SK-N-SH (cell line): ENCODE measurements at regions not wholly inside any gene's neighbourhood (a gene's known extent, or its start where the extent isn't known, plus 50 kb on each side); places are given as distances from the start of the nearest gene placed in this dataset.

Experiments used
- CTCF ChIA-PET: fragments of 300-600, 350-600 bp; formaldehyde crosslinking; extraction: SDS; loops from one replicate; lab custom pipeline; 2021; lab: Yijun Ruan, JAX
- POLR2A ChIA-PET: fragments of 350-600 bp; sonication (Branson Sonifier 250); formaldehyde crosslinking; extraction: SDS; loops from one replicate; lab custom pipeline; 2020; ENCODE audit warnings: antibody characterized with exemption, inconsistent platforms; lab: Yijun Ruan, JAX
- DNase-seq: peaks from one replicate; pipeline ENCODE4 v3.0.0; 2012
- H2AFZ ChIP-seq: fragments of 200-600 bp; sonication (generic); 2 replicates; pipeline ENCODE4 v1.8.1; 2016; ENCODE audit warnings: antibody characterized with exemption, mild to moderate bottlenecking, low read depth
- H3F3A ChIP-seq: fragments of 200-600 bp; sonication (generic); replicated peaks from 2 replicates; pipeline ENCODE3; 2016; ENCODE audit warnings: antibody characterized with exemption, mild to moderate bottlenecking; ENCODE audit not compliant: insufficient read depth
- H3K27ac ChIP-seq, 2 experiments: fragments of 200-500 bp in 1 of 2; fragments of 200-600 bp in 1 of 2; sonication (Bioruptor generic) in 1 of 2; sonication (generic), shearing (Covaris generic) in 1 of 2; 2 replicates each; pipeline versions ENCODE4 v1.5.1 to v1.6.1; 2014 to 2016; ENCODE audit warnings: low read depth in 2 of 2, inconsistent platforms in 1 of 2, low read length in 1 of 2, mild to moderate bottlenecking in 1 of 2, mixed read lengths in 1 of 2
- H3K27me3 ChIP-seq: fragments of 200-600 bp; sonication (generic), shearing (Covaris generic); 2 replicates; pipeline ENCODE4 v1.6.1; 2016; ENCODE audit warnings: mixed run types; ENCODE audit not compliant: insufficient read depth
- H3K36me3 ChIP-seq, 2 experiments: fragments of 200-500 bp in 1 of 2; fragments of 200-600 bp in 1 of 2; sonication (Bioruptor generic) in 1 of 2; sonication (generic) in 1 of 2; replicated peaks in 1 of 2; 2 replicates each; pipeline versions ENCODE3 to v1.5.1; 2014 to 2016; ENCODE audit warnings: low read length in 1 of 2, mild to moderate bottlenecking in 1 of 2; ENCODE audit not compliant: insufficient read depth in 2 of 2, control insufficient read depth in 1 of 2
- H3K4me1 ChIP-seq, 2 experiments: fragments of 200-500 bp in 1 of 2; fragments of 200-600 bp in 1 of 2; sonication (Bioruptor generic) in 1 of 2; sonication (generic), shearing (Covaris generic) in 1 of 2; 2 replicates each; pipeline versions ENCODE4 v1.5.1 to v1.6.1; 2014 to 2016; ENCODE audit warnings: low read depth in 1 of 2, low read length in 1 of 2, mixed run types in 1 of 2; ENCODE audit not compliant: insufficient read depth in 2 of 2, control insufficient read depth in 1 of 2
- H3K4me2 ChIP-seq: fragments of 200-600 bp; sonication (generic), shearing (Covaris generic); 2 replicates; pipeline ENCODE4 v1.6.1; 2017; ENCODE audit warnings: mixed run types
- H3K4me3 ChIP-seq, 2 experiments: fragments of 200-500 bp in 1 of 2; fragments of 200-600 bp in 1 of 2; sonication (Bioruptor generic) in 1 of 2; sonication (generic), shearing (Covaris generic) in 1 of 2; 2 replicates each; pipeline versions ENCODE4 v1.5.1 to v1.8.1; 2014 to 2016; ENCODE audit warnings: low read depth in 2 of 2, inconsistent platforms in 1 of 2, low read length in 1 of 2, mild to moderate bottlenecking in 1 of 2, mixed read lengths in 1 of 2, moderate library complexity in 1 of 2
- H3K79me2 ChIP-seq: fragments of 200-600 bp; sonication (generic); 2 replicates; pipeline ENCODE4 v1.8.1; 2017; ENCODE audit warnings: mild to moderate bottlenecking; ENCODE audit not compliant: insufficient read depth
- H3K9ac ChIP-seq: fragments of 200-600 bp; sonication (generic); 2 replicates; pipeline ENCODE4 v1.6.1; 2017; ENCODE audit warnings: mixed run types
- H3K9me2 ChIP-seq: fragments of 200-600 bp; sonication (generic); 2 replicates; pipeline ENCODE4 v1.6.1; 2017; ENCODE audit warnings: mixed run types
- H3K9me3 ChIP-seq: fragments of 200-600 bp; sonication (generic); 2 replicates; pipeline ENCODE4 v1.6.1; 2017; ENCODE audit warnings: mixed run types, mild to moderate bottlenecking, moderate library complexity
- H4K20me1 ChIP-seq: fragments of 200-600 bp; sonication (generic); 2 replicates; pipeline ENCODE4 v1.6.1; 2017; ENCODE audit warnings: mild to moderate bottlenecking, mixed run types; ENCODE audit not compliant: insufficient read depth
- ELF1 ChIP-seq: IDR thresholded peaks from 2 replicates; pipeline ENCODE4 v1.4.0; 2012
- EP300 ChIP-seq, 2 experiments: IDR thresholded peaks; 2 replicates each; pipeline versions ENCODE4 v1.4.0 to v1.6.1; 2012; ENCODE audit warnings: borderline replicate concordance in 1 of 2, low read depth in 1 of 2, low read length in 1 of 2
- EZH2phosphoT487 ChIP-seq: fragments of 200-600 bp; sonication (generic); IDR thresholded peaks from 2 replicates; pipeline ENCODE4 v1.6.1; 2017; ENCODE audit warnings: low read depth, mixed run types, mild to moderate bottlenecking, antibody characterized with exemption, moderate library complexity, borderline replicate concordance
- FOXJ3 ChIP-seq: sonication (generic); formaldehyde crosslinking; IDR thresholded peaks from 2 replicates; pipeline ENCODE4 v1.5.1; 2020; ENCODE audit warnings: mild to moderate bottlenecking, missing genetic modification reagents
- FOXM1 ChIP-seq: IDR thresholded peaks from 2 replicates; pipeline ENCODE4 v1.4.0; 2012; ENCODE audit warnings: low read depth, mild to moderate bottlenecking
- MXI1 ChIP-seq: IDR thresholded peaks from 2 replicates; pipeline ENCODE4 v1.6.1; 2012; ENCODE audit warnings: mild to moderate bottlenecking, low read depth, low read length, improper control_type of control experiment
- NFIC ChIP-seq: IDR thresholded peaks from 2 replicates; pipeline ENCODE4 v1.4.0; 2012; ENCODE audit warnings: borderline replicate concordance
- NRF1 ChIP-seq: IDR thresholded peaks from 2 replicates; pipeline ENCODE4 v1.6.1; 2012; ENCODE audit warnings: low read depth, mild to moderate bottlenecking, low read length
- RXRA ChIP-seq: IDR thresholded peaks from 2 replicates; pipeline ENCODE4 v1.4.0; 2012; ENCODE audit warnings: low read depth, mild to moderate bottlenecking, borderline replicate concordance
- SMC3 ChIP-seq: IDR thresholded peaks from 2 replicates; pipeline ENCODE4 v1.6.1; 2012; ENCODE audit warnings: low read depth, low read length, improper control_type of control experiment
- TEAD4 ChIP-seq: IDR thresholded peaks from 2 replicates; pipeline ENCODE4 v1.4.0; 2012; ENCODE audit warnings: mild to moderate bottlenecking, borderline replicate concordance; ENCODE audit not compliant: insufficient read depth
- YY1 ChIP-seq: IDR thresholded peaks from 2 replicates; pipeline ENCODE4 v1.4.0; 2012; ENCODE audit warnings: low read depth, mild to moderate bottlenecking
- WGBS: methylation state at CpG from one replicate; pipeline ENCODE4 v1.1.6; 2017; ENCODE audit warnings: low lambda C conversion rate; 5-methylcytosine and 5-hydroxymethylcytosine counted together
- TF ChIP-seq, protein P1 (sequence below): IDR thresholded peaks from 2 replicates; pipeline ENCODE4 v1.4.0; 2012; ENCODE audit warnings: low read depth, borderline replicate concordance
- TF ChIP-seq, protein P2 (sequence below): fragments of 150-350 bp; IDR thresholded peaks from 2 replicates; pipeline ENCODE4 v1.6.1; 2017; ENCODE audit warnings: antibody characterized with exemption, low read length, low read depth, borderline replicate concordance
- TF ChIP-seq, protein P3 (sequence below): fragments of 150-350 bp; IDR thresholded peaks from 2 replicates; pipeline ENCODE4 v1.6.1; 2016; ENCODE audit warnings: mild to moderate bottlenecking, low read depth, low read length

DNA sequence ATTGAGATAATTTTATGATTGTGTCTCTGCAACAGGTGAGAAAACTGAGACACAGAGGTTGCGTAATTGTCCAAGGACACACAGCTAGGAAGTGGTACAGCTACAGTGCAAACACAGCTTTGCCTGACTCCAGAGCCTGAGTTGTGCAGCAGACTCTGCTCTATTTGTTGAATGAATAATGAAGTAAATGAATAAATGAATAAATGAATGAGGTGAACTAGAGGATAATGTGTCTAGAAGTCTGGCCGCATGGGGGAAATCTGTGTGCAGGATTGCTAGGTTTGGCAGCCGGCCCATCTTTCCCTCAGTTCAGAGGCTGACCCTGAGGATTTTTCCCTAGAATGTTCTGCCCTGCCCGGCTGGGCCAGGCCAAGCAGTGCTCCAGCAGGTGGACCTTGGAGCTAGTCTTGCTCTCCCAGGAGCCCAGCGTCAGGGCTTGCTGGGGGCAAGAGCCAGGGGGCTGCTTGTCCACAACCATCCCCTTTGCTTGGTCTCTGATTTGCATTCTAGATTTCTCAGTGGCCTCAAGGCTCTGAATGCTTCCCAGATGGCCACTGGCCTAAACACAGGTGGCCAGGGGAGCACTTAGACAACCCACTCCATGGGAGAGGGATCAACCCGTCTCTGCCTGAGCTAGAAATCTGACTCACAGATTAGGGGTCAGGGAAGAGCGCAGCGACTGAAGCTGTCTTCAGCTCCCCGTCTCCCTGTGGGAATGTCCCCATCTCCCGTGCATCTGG, 225.2 kb downstream of the C12orf75 start:
- H3K4me1 ChIP-seq, result no peaks in the 10 kb centered on the region; a peak in 1 of 4 replicates
- no peaks in the 10 kb centered on the region for H4K20me1 ChIP-seq
- TF ChIP-seq, protein P1, sequence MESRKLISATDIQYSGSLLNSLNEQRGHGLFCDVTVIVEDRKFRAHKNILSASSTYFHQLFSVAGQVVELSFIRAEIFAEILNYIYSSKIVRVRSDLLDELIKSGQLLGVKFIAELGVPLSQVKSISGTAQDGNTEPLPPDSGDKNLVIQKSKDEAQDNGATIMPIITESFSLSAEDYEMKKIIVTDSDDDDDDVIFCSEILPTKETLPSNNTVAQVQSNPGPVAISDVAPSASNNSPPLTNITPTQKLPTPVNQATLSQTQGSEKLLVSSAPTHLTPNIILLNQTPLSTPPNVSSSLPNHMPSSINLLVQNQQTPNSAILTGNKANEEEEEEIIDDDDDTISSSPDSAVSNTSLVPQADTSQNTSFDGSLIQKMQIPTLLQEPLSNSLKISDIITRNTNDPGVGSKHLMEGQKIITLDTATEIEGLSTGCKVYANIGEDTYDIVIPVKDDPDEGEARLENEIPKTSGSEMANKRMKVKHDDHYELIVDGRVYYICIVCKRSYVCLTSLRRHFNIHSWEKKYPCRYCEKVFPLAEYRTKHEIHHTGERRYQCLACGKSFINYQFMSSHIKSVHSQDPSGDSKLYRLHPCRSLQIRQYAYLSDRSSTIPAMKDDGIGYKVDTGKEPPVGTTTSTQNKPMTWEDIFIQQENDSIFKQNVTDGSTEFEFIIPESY, result no peak
- TF ChIP-seq, protein P2, sequence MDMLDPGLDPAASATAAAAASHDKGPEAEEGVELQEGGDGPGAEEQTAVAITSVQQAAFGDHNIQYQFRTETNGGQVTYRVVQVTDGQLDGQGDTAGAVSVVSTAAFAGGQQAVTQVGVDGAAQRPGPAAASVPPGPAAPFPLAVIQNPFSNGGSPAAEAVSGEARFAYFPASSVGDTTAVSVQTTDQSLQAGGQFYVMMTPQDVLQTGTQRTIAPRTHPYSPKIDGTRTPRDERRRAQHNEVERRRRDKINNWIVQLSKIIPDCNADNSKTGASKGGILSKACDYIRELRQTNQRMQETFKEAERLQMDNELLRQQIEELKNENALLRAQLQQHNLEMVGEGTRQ, result no peak
- TF ChIP-seq NFIC, result no peak
- TF ChIP-seq NRF1, result no peak
- no peak for TF ChIP-seq FOXJ3 (CRISPR knock-in tag)
- TF ChIP-seq EZH2phosphoT487, result no peak
- no peak for TF ChIP-seq TEAD4
- no peak for TF ChIP-seq RXRA
- no peak for TF ChIP-seq ELF1
- no peak for TF ChIP-seq EP300 (IDR thresholded peaks at IDR 0.05; ENCODE audit: borderline replicate concordance in 1 of 2, low read depth in 1 of 2, low read length in 1 of 2)
- TF ChIP-seq YY1, result no peak
- TF ChIP-seq MXI1, result no peak
- TF ChIP-seq FOXM1, result no peak
- TF ChIP-seq SMC3, result no peak
- TF ChIP-seq, protein P3, sequence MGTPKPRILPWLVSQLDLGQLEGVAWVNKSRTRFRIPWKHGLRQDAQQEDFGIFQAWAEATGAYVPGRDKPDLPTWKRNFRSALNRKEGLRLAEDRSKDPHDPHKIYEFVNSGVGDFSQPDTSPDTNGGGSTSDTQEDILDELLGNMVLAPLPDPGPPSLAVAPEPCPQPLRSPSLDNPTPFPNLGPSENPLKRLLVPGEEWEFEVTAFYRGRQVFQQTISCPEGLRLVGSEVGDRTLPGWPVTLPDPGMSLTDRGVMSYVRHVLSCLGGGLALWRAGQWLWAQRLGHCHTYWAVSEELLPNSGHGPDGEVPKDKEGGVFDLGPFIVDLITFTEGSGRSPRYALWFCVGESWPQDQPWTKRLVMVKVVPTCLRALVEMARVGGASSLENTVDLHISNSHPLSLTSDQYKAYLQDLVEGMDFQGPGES, result no peak
- no peaks in the 10 kb centered on the region for H3K9me2 ChIP-seq
- DNase-seq, result no peak
- CTCF ChIA-PET, result no interaction called here
- H3K79me2 ChIP-seq, result no peaks in the 10 kb centered on the region
- H3K4me2 ChIP-seq, result no peak overlapping the region
- no peak overlapping the region for H3K9ac ChIP-seq
- H3K36me3 ChIP-seq, result no peaks in the 10 kb centered on the region
- H2AFZ ChIP-seq, result no peak overlapping the region
- no peaks in the 10 kb centered on the region for H3K9me3 ChIP-seq
- H3K27me3 ChIP-seq, result no peaks in the 10 kb centered on the region
- 77% methylated on average over 7 of the region's 10 CpGs for WGBS
- POLR2A ChIA-PET, result no interaction called here
- no peak overlapping the region for H3K4me3 ChIP-seq
- H3K27ac ChIP-seq, result no peak overlapping the region
- H3F3A ChIP-seq, result no peaks in the 10 kb centered on the region
